ENCODE measurements at regions not wholly inside any gene's neighbourhood (a gene's known extent, or its start where the extent isn't known, plus 50 kb on each side); places are given as distances from the start of the nearest gene placed in this dataset.

GRCh38 chr13:54928071-54928470, 1899.5 kb downstream of the OLFM4 start:
- 86 to 90% methylated on average over 2 of the region's 2 CpGs for WGBS, 2 donors
- Histone ChIP-seq H3K27me3 (no peaks in the 10 kb centered on the region), H3K36me3 (no peaks in the 10 kb centered on the region), H3K9me3 (no peaks in the 10 kb centered on the region), H3K4me3 (replicated peaks in 1 of 3) (no peak overlapping the region), H3K27ac (no peak overlapping the region), H3K4me1 (no peaks in the 10 kb centered on the region)
- DNase-seq: no peak
- TF ChIP-seq CTCF (IDR thresholded peaks at IDR 0.05) (no peak), POLR2A (IDR thresholded peaks at IDR 0.05) (no peak)
- intact Hi-C loops (cut with DNase I): no loop called here

DNA sequence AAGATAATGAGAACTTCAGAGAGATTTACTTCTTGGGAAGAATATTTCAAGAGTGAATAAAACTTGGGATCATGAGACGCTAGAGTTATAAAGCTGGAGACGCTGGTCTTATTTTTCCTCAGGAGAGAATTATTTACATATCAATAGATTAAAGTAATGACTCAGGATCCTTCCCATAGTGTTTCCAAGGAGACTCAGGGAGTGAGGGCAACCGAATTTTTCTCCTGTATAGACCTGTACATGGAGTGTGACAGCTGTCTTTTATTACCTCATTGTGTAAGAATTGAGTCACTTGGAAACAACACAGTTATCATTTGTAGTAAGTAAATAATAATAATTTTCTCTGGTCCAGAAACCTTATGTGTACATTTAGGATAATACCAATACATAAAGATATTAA, 1905.5 kb downstream of the OLFM4 start:
- TF ChIP-seq CTCF (IDR thresholded peaks at IDR 0.05): no peak
- TF ChIP-seq POLR2A (IDR thresholded peaks at IDR 0.05): no peak
- 47 to 48% methylated on average over 3 of the region's 3 CpGs for WGBS, 2 donors
- Histone ChIP-seq H3K27me3 (no peaks in the 10 kb centered on the region), H3K27ac (no peak overlapping the region), H3K36me3 (no peaks in the 10 kb centered on the region), H3K9me3 (no peaks in the 10 kb centered on the region), H3K4me3 (replicated peaks in 1 of 3) (no peak overlapping the region), H3K4me1 (no peaks in the 10 kb centered on the region)
- intact Hi-C loops (cut with DNase I): no loop called here
- no peak for DNase-seq

GRCh38 chr13:54945973-54946372, 1917.4 kb downstream of the OLFM4 start:
- H3K4me3 ChIP-seq (replicated peaks in 1 of 3): no peak overlapping the region
- no peaks in the 10 kb centered on the region for H3K9me3 ChIP-seq
- DNase-seq: no peak
- H3K36me3 ChIP-seq: no peaks in the 10 kb centered on the region
- H3K27ac ChIP-seq: no peak overlapping the region
- no peaks in the 10 kb centered on the region for H3K4me1 ChIP-seq
- 41 to 42% methylated on average over 1 of the region's 1 CpG for WGBS, 2 donors
- no peaks in the 10 kb centered on the region for H3K27me3 ChIP-seq
- intact Hi-C loops (cut with DNase I): no loop called here
- TF ChIP-seq POLR2A (IDR thresholded peaks at IDR 0.05) (no peak), CTCF (IDR thresholded peaks at IDR 0.05) (no peak)

GRCh38 chr13:54949735-54950134, 1921.1 kb downstream of the OLFM4 start:
- Histone ChIP-seq H3K36me3 (no peaks in the 10 kb centered on the region), H3K27ac (no peak overlapping the region), H3K4me3 (replicated peaks in 1 of 3) (no peak overlapping the region), H3K4me1 (no peaks in the 10 kb centered on the region), H3K27me3 (no peaks in the 10 kb centered on the region), H3K9me3 (no peaks in the 10 kb centered on the region)
- intact Hi-C loops (cut with DNase I): no loop called here
- no peak for TF ChIP-seq CTCF (IDR thresholded peaks at IDR 0.05)
- TF ChIP-seq POLR2A (IDR thresholded peaks at IDR 0.05): no peak
- DNase-seq: no peak
- WGBS, 2 donors: 60% methylated on average over 4 of the region's 4 CpGs

- Histone ChIP-seq H3K36me3 (no peaks in the 10 kb centered on the region), H3K27me3 (no peaks in the 10 kb centered on the region), H3K4me3 (replicated peaks in 1 of 3) (no peak overlapping the region), H3K9me3 (no peaks in the 10 kb centered on the region), H3K4me1 (no peaks in the 10 kb centered on the region), H3K27ac (no peak overlapping the region)
- intact Hi-C loops (cut with DNase I): no loop called here
- WGBS, 2 donors: 85 to 88% methylated on average over 1 of the region's 1 CpG
- DNase-seq: no peak
- TF ChIP-seq CTCF (IDR thresholded peaks at IDR 0.05) (no peak), POLR2A (IDR thresholded peaks at IDR 0.05) (no peak)
Measured at GRCh38 chr13:54950546-54950945, 1921.9 kb downstream of the OLFM4 start.

All from thyroid gland (tissue), 4 donors.